ENCODE measurements at regions not wholly inside any gene's neighbourhood (a gene's known extent, or its start where the extent isn't known, plus 50 kb on each side); places are given as distances from the start of the nearest gene placed in this dataset.

DNA sequence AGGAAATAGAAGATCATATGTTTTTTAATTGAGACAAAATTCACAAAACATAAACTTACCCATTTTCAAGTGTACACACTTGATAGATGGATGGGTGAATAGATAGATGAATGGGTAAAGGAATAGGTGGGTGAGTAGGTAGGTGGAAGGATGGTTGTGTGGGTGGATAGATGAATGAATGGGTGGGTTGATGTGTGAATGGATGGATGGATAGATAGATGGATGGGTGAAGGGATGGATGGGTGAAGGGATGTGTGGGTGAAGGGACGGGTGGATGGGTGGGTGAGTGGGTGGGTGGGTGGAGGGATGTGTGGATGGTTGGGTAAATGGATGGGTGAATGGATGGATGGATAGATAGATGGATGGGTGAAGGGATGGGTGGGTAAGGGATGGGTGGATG is 86.1 kb upstream of the KCND3 start:
- H3K9me1 ChIP-seq (ENCODE audit: control insufficient read depth, insufficient read depth, low read length) = no peaks in the 10 kb centered on the region
- H3K79me2 ChIP-seq (ENCODE audit: control insufficient read depth, insufficient read depth, low read length) = no peaks in the 10 kb centered on the region
- no peak overlapping the region for H3K9ac ChIP-seq (ENCODE audit: insufficient read depth in 1 of 2, low read depth in 2 of 2, low read length in 2 of 2)
- H3K4me1 ChIP-seq (replicated peaks in 1 of 2; ENCODE audit: control insufficient read depth in 2 of 2, insufficient read depth in 2 of 2, low read length in 2 of 2) = no peaks in the 10 kb centered on the region
- H3K9me3 ChIP-seq (replicated peaks; ENCODE audit: control insufficient read depth, insufficient read depth, low read depth, low read length) = no peaks in the 10 kb centered on the region
- intact Hi-C loops (cut with micrococcal nuclease) (no loop called here), in situ Hi-C loops (cut with MboI) (no loop called here)
- H3K4me2 ChIP-seq (ENCODE audit: insufficient read depth, low read length) = no peak overlapping the region
- FAIRE-seq (no peak), ATAC-seq (no peak), DNase-seq (ENCODE audit: extremely low read depth in 1 of 4, low spot score in 3 of 4) (no peak)
- no peak overlapping the region for H3K4me3 ChIP-seq
- ChIA-PET POLR2A (no interaction called here), CTCF (ENCODE audit: low intra/inter-chr PET ratio) (no interaction called here)
- H2AFZ ChIP-seq (ENCODE audit: low read depth, low read length) = no peak overlapping the region
- no peak overlapping the region for H3K27ac ChIP-seq (ENCODE audit: extremely low read depth, low read depth, low read length)
- BruUV-seq (replicated peaks) = no TSS peak
- no peaks in the 10 kb centered on the region for H3K36me3 ChIP-seq (ENCODE audit: control insufficient read depth, insufficient read depth, low read length)
- H4K20me1 ChIP-seq (replicated peaks; ENCODE audit: control insufficient read depth, insufficient read depth, low read length) = no peaks in the 10 kb centered on the region
- WGBS (ENCODE audit: insufficient coverage, low coverage, missing lambda C conversion rate) = 0% methylated on average over 1 of the region's 1 CpG
- H3K27me3 ChIP-seq (ENCODE audit: control insufficient read depth in 2 of 2, insufficient read depth in 2 of 2, low read length in 2 of 2) = no peaks in the 10 kb centered on the region
- TF ChIP-seq ZFPM2 (CRISPR knock-in tag; IDR thresholded peaks at IDR 0.05) = no peak
- TF ChIP-seq MAFK (IDR thresholded peaks at IDR 0.05; ENCODE audit: low read length) = no peak
- TF ChIP-seq, protein P1, sequence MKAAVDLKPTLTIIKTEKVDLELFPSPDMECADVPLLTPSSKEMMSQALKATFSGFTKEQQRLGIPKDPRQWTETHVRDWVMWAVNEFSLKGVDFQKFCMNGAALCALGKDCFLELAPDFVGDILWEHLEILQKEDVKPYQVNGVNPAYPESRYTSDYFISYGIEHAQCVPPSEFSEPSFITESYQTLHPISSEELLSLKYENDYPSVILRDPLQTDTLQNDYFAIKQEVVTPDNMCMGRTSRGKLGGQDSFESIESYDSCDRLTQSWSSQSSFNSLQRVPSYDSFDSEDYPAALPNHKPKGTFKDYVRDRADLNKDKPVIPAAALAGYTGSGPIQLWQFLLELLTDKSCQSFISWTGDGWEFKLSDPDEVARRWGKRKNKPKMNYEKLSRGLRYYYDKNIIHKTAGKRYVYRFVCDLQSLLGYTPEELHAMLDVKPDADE (conservative IDR thresholded peaks at IDR 0.05; ENCODE audit: control insufficient read depth, low read depth, low read length) = no peak
- TF ChIP-seq ZNF121 (CRISPR knock-in tag; conservative IDR thresholded peaks at IDR 0.05) = no peak
- TF ChIP-seq, protein P2, sequence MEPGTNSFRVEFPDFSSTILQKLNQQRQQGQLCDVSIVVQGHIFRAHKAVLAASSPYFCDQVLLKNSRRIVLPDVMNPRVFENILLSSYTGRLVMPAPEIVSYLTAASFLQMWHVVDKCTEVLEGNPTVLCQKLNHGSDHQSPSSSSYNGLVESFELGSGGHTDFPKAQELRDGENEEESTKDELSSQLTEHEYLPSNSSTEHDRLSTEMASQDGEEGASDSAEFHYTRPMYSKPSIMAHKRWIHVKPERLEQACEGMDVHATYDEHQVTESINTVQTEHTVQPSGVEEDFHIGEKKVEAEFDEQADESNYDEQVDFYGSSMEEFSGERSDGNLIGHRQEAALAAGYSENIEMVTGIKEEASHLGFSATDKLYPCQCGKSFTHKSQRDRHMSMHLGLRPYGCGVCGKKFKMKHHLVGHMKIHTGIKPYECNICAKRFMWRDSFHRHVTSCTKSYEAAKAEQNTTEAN (CRISPR knock-in tag; IDR thresholded peaks at IDR 0.05) = no peak
- TF ChIP-seq ZNF584 (CRISPR knock-in tag; IDR thresholded peaks at IDR 0.05; ENCODE audit: low read depth) = no peak
- TF ChIP-seq, protein P3, sequence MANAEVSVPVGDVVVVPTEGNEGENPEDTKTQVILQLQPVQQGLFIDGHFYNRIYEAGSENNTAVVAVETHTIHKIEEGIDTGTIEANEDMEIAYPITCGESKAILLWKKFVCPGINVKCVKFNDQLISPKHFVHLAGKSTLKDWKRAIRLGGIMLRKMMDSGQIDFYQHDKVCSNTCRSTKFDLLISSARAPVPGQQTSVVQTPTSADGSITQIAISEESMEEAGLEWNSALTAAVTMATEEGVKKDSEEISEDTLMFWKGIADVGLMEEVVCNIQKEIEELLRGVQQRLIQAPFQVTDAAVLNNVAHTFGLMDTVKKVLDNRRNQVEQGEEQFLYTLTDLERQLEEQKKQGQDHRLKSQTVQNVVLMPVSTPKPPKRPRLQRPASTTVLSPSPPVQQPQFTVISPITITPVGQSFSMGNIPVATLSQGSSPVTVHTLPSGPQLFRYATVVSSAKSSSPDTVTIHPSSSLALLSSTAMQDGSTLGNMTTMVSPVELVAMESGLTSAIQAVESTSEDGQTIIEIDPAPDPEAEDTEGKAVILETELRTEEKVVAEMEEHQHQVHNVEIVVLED (CRISPR knock-in tag; IDR thresholded peaks at IDR 0.05) = no peak
- TF ChIP-seq ZNF253 (CRISPR knock-in tag; conservative IDR thresholded peaks at IDR 0.05) = no peak
- no peak for TF ChIP-seq POLR3A (IDR thresholded peaks at IDR 0.05; ENCODE audit: borderline replicate concordance, extremely low read depth, insufficient read depth, insufficient read length)
- no peak for TF ChIP-seq ZNF146 (CRISPR knock-in tag; IDR thresholded peaks at IDR 0.05; ENCODE audit: unreplicated experiment)
- TF ChIP-seq SIN3A (IDR thresholded peaks at IDR 0.05; ENCODE audit: borderline replicate concordance in 2 of 2, control insufficient read depth in 1 of 2, low read depth in 2 of 2, low read length in 2 of 2) = no peak
- TF ChIP-seq ZNF696 (CRISPR knock-in tag; conservative IDR thresholded peaks at IDR 0.05) = no peak
- TF ChIP-seq, protein P4, sequence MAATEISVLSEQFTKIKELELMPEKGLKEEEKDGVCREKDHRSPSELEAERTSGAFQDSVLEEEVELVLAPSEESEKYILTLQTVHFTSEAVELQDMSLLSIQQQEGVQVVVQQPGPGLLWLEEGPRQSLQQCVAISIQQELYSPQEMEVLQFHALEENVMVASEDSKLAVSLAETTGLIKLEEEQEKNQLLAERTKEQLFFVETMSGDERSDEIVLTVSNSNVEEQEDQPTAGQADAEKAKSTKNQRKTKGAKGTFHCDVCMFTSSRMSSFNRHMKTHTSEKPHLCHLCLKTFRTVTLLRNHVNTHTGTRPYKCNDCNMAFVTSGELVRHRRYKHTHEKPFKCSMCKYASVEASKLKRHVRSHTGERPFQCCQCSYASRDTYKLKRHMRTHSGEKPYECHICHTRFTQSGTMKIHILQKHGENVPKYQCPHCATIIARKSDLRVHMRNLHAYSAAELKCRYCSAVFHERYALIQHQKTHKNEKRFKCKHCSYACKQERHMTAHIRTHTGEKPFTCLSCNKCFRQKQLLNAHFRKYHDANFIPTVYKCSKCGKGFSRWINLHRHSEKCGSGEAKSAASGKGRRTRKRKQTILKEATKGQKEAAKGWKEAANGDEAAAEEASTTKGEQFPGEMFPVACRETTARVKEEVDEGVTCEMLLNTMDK (IDR thresholded peaks at IDR 0.05; ENCODE audit: borderline replicate concordance, insufficient read depth, low read depth, low read length, poor library complexity, severe bottlenecking) = no peak
- TF ChIP-seq TEAD2 (tag; IDR thresholded peaks at IDR 0.05) = no peak

All from K562 (cell line).